CD4-positive, alpha-beta T cell treated with Interleukin-17A for 4 hours (primary cell): ENCODE measurements at regions not wholly inside any gene's neighbourhood (a gene's known extent, or its start where the extent isn't known, plus 50 kb on each side); places are given as distances from the start of the nearest gene placed in this dataset.

Experiments used
- DNase-seq: peaks from one replicate; pipeline ENCODE4 v3.0.0-alpha.2; 2020; ENCODE audit warnings: mixed read lengths

- DNase-seq = no peak
Observed at GRCh38 chr6:8672882-8673281, 237.5 kb upstream of the SLC35B3 start.

- DNase-seq = no peak
Observed at GRCh38 chr6:8670792-8671191, 235.4 kb upstream of the SLC35B3 start.

GRCh38 chr6:8664700-8665099, 229.4 kb upstream of the SLC35B3 start:
- no peak for DNase-seq

- no peak for DNase-seq
Observed at GRCh38 chr6:8664070-8664469, 228.7 kb upstream of the SLC35B3 start.

GRCh38 chr6:8659404-8660189, 224.3 kb upstream of the SLC35B3 start:
- no peak for DNase-seq

- DNase-seq = no peak
Observed at GRCh38 chr6:8658416-8658815, 223.1 kb upstream of the SLC35B3 start.

- no peak for DNase-seq
Observed at GRCh38 chr6:8657522-8657921, 222.2 kb upstream of the SLC35B3 start.

GRCh38 chr6:8655670-8656454, 220.5 kb upstream of the SLC35B3 start:
- DNase-seq = no peak

GRCh38 chr6:8652710-8653109, 217.4 kb upstream of the SLC35B3 start:
- no peak for DNase-seq

- DNase-seq = no peak
Observed at GRCh38 chr6:8651998-8652397, 216.7 kb upstream of the SLC35B3 start.

GRCh38 chr6:8645212-8645611, 209.9 kb upstream of the SLC35B3 start:
- no peak for DNase-seq

- DNase-seq = no peak
Observed at GRCh38 chr6:8644306-8644705, 209.0 kb upstream of the SLC35B3 start.

GRCh38 chr6:8642854-8643253, 207.5 kb upstream of the SLC35B3 start:
- DNase-seq = no peak

GRCh38 chr6:8642131-8642530, 206.8 kb upstream of the SLC35B3 start:
- DNase-seq = no peak

GRCh38 chr6:8639928-8640649, 204.7 kb upstream of the SLC35B3 start:
- no peak for DNase-seq

- no peak for DNase-seq
Observed at GRCh38 chr6:8637896-8638597, 202.7 kb upstream of the SLC35B3 start.

- DNase-seq = no peak
Observed at GRCh38 chr6:8633762-8634161, 198.4 kb upstream of the SLC35B3 start.

- no peak for DNase-seq
Observed at GRCh38 chr6:8628736-8629135, 193.4 kb upstream of the SLC35B3 start.

- no peak for DNase-seq
Observed at GRCh38 chr6:8628063-8628462, 192.7 kb upstream of the SLC35B3 start.

- no peak for DNase-seq
Observed at GRCh38 chr6:8627085-8627861, 191.9 kb upstream of the SLC35B3 start.

GRCh38 chr6:8624665-8625064, 189.3 kb upstream of the SLC35B3 start:
- DNase-seq = no peak

- DNase-seq = no peak
Observed at GRCh38 chr6:8623441-8623840, 188.1 kb upstream of the SLC35B3 start.
